Prostate gland (tissue), 2 donors: ENCODE measurements at regions not wholly inside any gene's neighbourhood (a gene's known extent, or its start where the extent isn't known, plus 50 kb on each side); places are given as distances from the start of the nearest gene placed in this dataset.

Experiments used
- POLR2A ChIP-seq: fragments of 450-650 bp; IDR thresholded peaks from one replicate; pipeline ENCODE4 v1.6.1; 2016; ENCODE audit warnings: antibody characterized with exemption, mild to moderate bottlenecking
- TF ChIP-seq, protein P1 (sequence below), 4 experiments: fragments of 200-600 bp in 2 of 4; fragments of 450-650 bp in 2 of 4; sonication (generic) in 2 of 4; IDR thresholded peaks; 1 replicate in 3 of 4; 2 replicates in 1 of 4; pipeline ENCODE4 v1.5.1; 2016 to 2019; ENCODE audit warnings: antibody characterized with exemption in 4 of 4, mild to moderate bottlenecking in 2 of 4, moderate library complexity in 2 of 4

DNA sequence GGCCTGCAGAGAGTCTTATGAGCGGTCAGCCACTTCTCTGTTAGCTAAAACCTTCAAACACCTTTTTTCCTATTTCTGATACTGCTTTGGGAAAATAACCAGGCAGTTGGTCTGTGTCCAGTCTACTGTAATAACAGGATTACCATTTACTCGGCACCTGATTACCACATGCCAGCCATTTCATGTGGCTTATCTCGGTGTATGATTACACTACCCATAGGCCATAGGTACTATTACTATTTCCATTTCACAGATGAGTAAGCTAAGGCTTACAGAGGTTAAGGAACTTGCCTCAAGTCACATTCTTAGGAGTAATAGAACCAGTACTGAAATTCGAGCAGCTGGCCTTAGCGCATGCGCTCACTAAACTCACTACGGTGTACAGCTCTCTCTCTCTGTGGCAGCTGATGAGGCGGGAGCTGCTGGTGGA lies 147.2 kb upstream of the L3MBTL4 start:
- TF ChIP-seq, protein P1, sequence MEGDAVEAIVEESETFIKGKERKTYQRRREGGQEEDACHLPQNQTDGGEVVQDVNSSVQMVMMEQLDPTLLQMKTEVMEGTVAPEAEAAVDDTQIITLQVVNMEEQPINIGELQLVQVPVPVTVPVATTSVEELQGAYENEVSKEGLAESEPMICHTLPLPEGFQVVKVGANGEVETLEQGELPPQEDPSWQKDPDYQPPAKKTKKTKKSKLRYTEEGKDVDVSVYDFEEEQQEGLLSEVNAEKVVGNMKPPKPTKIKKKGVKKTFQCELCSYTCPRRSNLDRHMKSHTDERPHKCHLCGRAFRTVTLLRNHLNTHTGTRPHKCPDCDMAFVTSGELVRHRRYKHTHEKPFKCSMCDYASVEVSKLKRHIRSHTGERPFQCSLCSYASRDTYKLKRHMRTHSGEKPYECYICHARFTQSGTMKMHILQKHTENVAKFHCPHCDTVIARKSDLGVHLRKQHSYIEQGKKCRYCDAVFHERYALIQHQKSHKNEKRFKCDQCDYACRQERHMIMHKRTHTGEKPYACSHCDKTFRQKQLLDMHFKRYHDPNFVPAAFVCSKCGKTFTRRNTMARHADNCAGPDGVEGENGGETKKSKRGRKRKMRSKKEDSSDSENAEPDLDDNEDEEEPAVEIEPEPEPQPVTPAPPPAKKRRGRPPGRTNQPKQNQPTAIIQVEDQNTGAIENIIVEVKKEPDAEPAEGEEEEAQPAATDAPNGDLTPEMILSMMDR (IDR thresholded peaks at IDR 0.05), result no peak
- TF ChIP-seq POLR2A, result no peak
